ENCODE measurements at regions not wholly inside any gene's neighbourhood (a gene's known extent, or its start where the extent isn't known, plus 50 kb on each side); places are given as distances from the start of the nearest gene placed in this dataset.
"Not testable (repeated sequence)": the region's sequence is repeated elsewhere in the genome, so short reads cannot be mapped to it uniquely, and the experiment has no call there.

GRCh38 chr2:150114089-150114488, 373.4 kb downstream of the RND3 start:
- not testable (repeated sequence) for H3K4me1 Mint-ChIP-seq; DNase-seq; H3K27ac Mint-ChIP-seq; H3K4me3 Mint-ChIP-seq; H3K27me3 Mint-ChIP-seq; H3K36me3 Mint-ChIP-seq (ENCODE audit: low read depth); H3K9me3 Mint-ChIP-seq; ATAC-seq

GRCh38 chr2:150110548-150110947, 376.9 kb downstream of the RND3 start:
- no peaks in the 10 kb centered on the region for H3K36me3 Mint-ChIP-seq (ENCODE audit: low read depth)
- H3K27me3 Mint-ChIP-seq, result no peaks in the 10 kb centered on the region
- H3K4me3 Mint-ChIP-seq, result no peak overlapping the region
- DNase-seq (no peak), ATAC-seq (no peak)
- H3K4me1 Mint-ChIP-seq, result no peaks in the 10 kb centered on the region
- H3K9me3 Mint-ChIP-seq, result no peaks in the 10 kb centered on the region
- H3K27ac Mint-ChIP-seq, result no peak overlapping the region

GRCh38 chr2:150109912-150110311, 377.6 kb downstream of the RND3 start:
- H3K36me3 Mint-ChIP-seq (ENCODE audit: low read depth), result no peaks in the 10 kb centered on the region
- no peak for ATAC-seq
- H3K27ac Mint-ChIP-seq, result no peak overlapping the region
- DNase-seq, result no peak
- peaks cover 4% of the 10 kb centered on the region for H3K9me3 Mint-ChIP-seq
- no peaks in the 10 kb centered on the region for H3K27me3 Mint-ChIP-seq
- no peaks in the 10 kb centered on the region for H3K4me1 Mint-ChIP-seq
- H3K4me3 Mint-ChIP-seq, result no peak overlapping the region

- no peak overlapping the region for H3K27ac Mint-ChIP-seq
- H3K9me3 Mint-ChIP-seq, result peaks cover 5% of the 10 kb centered on the region
- H3K36me3 Mint-ChIP-seq (ENCODE audit: low read depth), result no peaks in the 10 kb centered on the region
- no peak for ATAC-seq
- no peak overlapping the region for H3K4me3 Mint-ChIP-seq
- H3K4me1 Mint-ChIP-seq, result no peaks in the 10 kb centered on the region
- H3K27me3 Mint-ChIP-seq, result no peaks in the 10 kb centered on the region
- DNase-seq, result no peak
Measured at GRCh38 chr2:150109028-150109427, 378.4 kb downstream of the RND3 start.

GRCh38 chr2:150107816-150108215, 379.7 kb downstream of the RND3 start:
- no peaks in the 10 kb centered on the region for H3K36me3 Mint-ChIP-seq (ENCODE audit: low read depth)
- H3K27ac Mint-ChIP-seq, result no peak overlapping the region
- no peaks in the 10 kb centered on the region for H3K27me3 Mint-ChIP-seq
- DNase-seq (no peak), ATAC-seq (no peak)
- H3K9me3 Mint-ChIP-seq, result peaks cover 5% of the 10 kb centered on the region
- H3K4me1 Mint-ChIP-seq, result no peaks in the 10 kb centered on the region
- H3K4me3 Mint-ChIP-seq, result no peak overlapping the region

- DNase-seq, result no peak
- no peaks in the 10 kb centered on the region for H3K4me1 Mint-ChIP-seq
- peaks cover 5% of the 10 kb centered on the region for H3K9me3 Mint-ChIP-seq
- no peaks in the 10 kb centered on the region for H3K36me3 Mint-ChIP-seq (ENCODE audit: low read depth)
- no peak overlapping the region for H3K27ac Mint-ChIP-seq
- H3K27me3 Mint-ChIP-seq, result no peaks in the 10 kb centered on the region
- no peak for ATAC-seq
- no peak overlapping the region for H3K4me3 Mint-ChIP-seq
Measured at GRCh38 chr2:150107170-150107569, 380.3 kb downstream of the RND3 start.

GRCh38 chr2:150101947-150102346, 385.5 kb downstream of the RND3 start:
- no peak overlapping the region for H3K27ac Mint-ChIP-seq

GRCh38 chr2:150100834-150101233, 386.6 kb downstream of the RND3 start:
- Mint-ChIP-seq H3K4me3 (no peak overlapping the region), H3K36me3 (ENCODE audit: low read depth) (no peaks in the 10 kb centered on the region), H3K27me3 (no peaks in the 10 kb centered on the region), H3K27ac (no peak overlapping the region), H3K4me1 (no peaks in the 10 kb centered on the region), H3K9me3 (peaks cover 5% of the 10 kb centered on the region)
- ATAC-seq (no peak), DNase-seq (no peak)

More at GRCh38 chr2:150101947-150102346, 385.5 kb downstream of the RND3 start:
- H3K36me3 Mint-ChIP-seq (ENCODE audit: low read depth), result no peaks in the 10 kb centered on the region
- no peak overlapping the region for H3K4me3 Mint-ChIP-seq
- DNase-seq, result no peak
- H3K9me3 Mint-ChIP-seq, result peaks cover 5% of the 10 kb centered on the region
- H3K27me3 Mint-ChIP-seq, result no peaks in the 10 kb centered on the region
- H3K4me1 Mint-ChIP-seq, result no peaks in the 10 kb centered on the region
- no peak for ATAC-seq

- DNase-seq (no peak), ATAC-seq (no peak)
- Mint-ChIP-seq H3K9me3 (peaks cover 7% of the 10 kb centered on the region), H3K4me3 (no peak overlapping the region), H3K27me3 (no peaks in the 10 kb centered on the region), H3K27ac (no peak overlapping the region), H3K4me1 (no peaks in the 10 kb centered on the region), H3K36me3 (ENCODE audit: low read depth) (no peaks in the 10 kb centered on the region)
Measured at GRCh38 chr2:150100336-150100735, 387.1 kb downstream of the RND3 start.

- Mint-ChIP-seq H3K27ac (no peak overlapping the region), H3K4me3 (no peak overlapping the region), H3K9me3 (peaks cover 3% of the 10 kb centered on the region), H3K4me1 (no peaks in the 10 kb centered on the region), H3K36me3 (ENCODE audit: low read depth) (no peaks in the 10 kb centered on the region), H3K27me3 (no peaks in the 10 kb centered on the region)
- DNase-seq (no peak), ATAC-seq (no peak)
Measured at GRCh38 chr2:150099805-150100204, 387.7 kb downstream of the RND3 start.

GRCh38 chr2:150097901-150098531, 389.5 kb downstream of the RND3 start:
- DNase-seq, result no peak
- Mint-ChIP-seq H3K27ac (no peak overlapping the region), H3K4me1 (no peaks in the 10 kb centered on the region), H3K9me3 (peaks cover 3% of the 10 kb centered on the region), H3K36me3 (ENCODE audit: low read depth) (no peaks in the 10 kb centered on the region), H3K4me3 (no peak overlapping the region), H3K27me3 (no peaks in the 10 kb centered on the region)
- ATAC-seq, result no peak

- H3K4me3 Mint-ChIP-seq, result no peak overlapping the region
- DNase-seq, result no peak
- no peaks in the 10 kb centered on the region for H3K4me1 Mint-ChIP-seq
- no peaks in the 10 kb centered on the region for H3K27me3 Mint-ChIP-seq
- peaks cover 3% of the 10 kb centered on the region for H3K9me3 Mint-ChIP-seq
- ATAC-seq, result no peak
- H3K36me3 Mint-ChIP-seq (ENCODE audit: low read depth), result no peaks in the 10 kb centered on the region
- H3K27ac Mint-ChIP-seq, result no peak overlapping the region
Measured at GRCh38 chr2:150097402-150097801, 390.1 kb downstream of the RND3 start.

GRCh38 chr2:150095361-150096095, 391.9 kb downstream of the RND3 start:
- ATAC-seq, result no peak
- no peak overlapping the region for H3K27ac Mint-ChIP-seq

GRCh38 chr2:150091846-150092245, 395.6 kb downstream of the RND3 start:
- Mint-ChIP-seq H3K27me3 (no peaks in the 10 kb centered on the region), H3K36me3 (ENCODE audit: low read depth) (no peaks in the 10 kb centered on the region), H3K9me3 (peaks cover 7% of the 10 kb centered on the region), H3K4me3 (no peak overlapping the region), H3K4me1 (no peaks in the 10 kb centered on the region), H3K27ac (no peak overlapping the region)
- ATAC-seq (no peak), DNase-seq (no peak)

More at GRCh38 chr2:150095361-150096095, 391.9 kb downstream of the RND3 start:
- Mint-ChIP-seq H3K4me3 (no peak overlapping the region), H3K9me3 (peaks cover 3% of the 10 kb centered on the region), H3K4me1 (no peaks in the 10 kb centered on the region), H3K36me3 (ENCODE audit: low read depth) (no peaks in the 10 kb centered on the region), H3K27me3 (no peaks in the 10 kb centered on the region)
- DNase-seq, result no peak

GRCh38 chr2:150090031-150090430, 397.4 kb downstream of the RND3 start:
- Mint-ChIP-seq H3K4me3 (no peak overlapping the region), H3K27me3 (no peaks in the 10 kb centered on the region), H3K36me3 (ENCODE audit: low read depth) (no peaks in the 10 kb centered on the region), H3K27ac (no peak overlapping the region), H3K4me1 (no peaks in the 10 kb centered on the region), H3K9me3 (peaks cover 4% of the 10 kb centered on the region)
- ATAC-seq (no peak), DNase-seq (no peak)
